GM21786 (cell line): ENCODE measurements at regions not wholly inside any gene's neighbourhood (a gene's known extent, or its start where the extent isn't known, plus 50 kb on each side); places are given as distances from the start of the nearest gene placed in this dataset.

Experiments
- ATAC-seq: cut with Tn5 transposase; IDR thresholded peaks from one replicate; pipeline ENCODE4 v1.9.1; 2021; ENCODE audit not compliant: unreplicated experiment

GRCh38 chr3:88535563-88535962, 385.8 kb downstream of the C3orf38 start:
- no peak for ATAC-seq

GRCh38 chr3:88542916-88543315, 393.2 kb downstream of the C3orf38 start:
- no peak for ATAC-seq

GRCh38 chr3:88572450-88572849, 422.7 kb downstream of the C3orf38 start:
- no peak for ATAC-seq

GRCh38 chr3:88573472-88573871, 423.7 kb downstream of the C3orf38 start:
- no peak for ATAC-seq

GRCh38 chr3:88574146-88574545, 424.4 kb downstream of the C3orf38 start:
- ATAC-seq = no peak

- ATAC-seq = no peak
These were observed 434.7 kb downstream of the C3orf38 start for GRCh38 chr3:88584451-88584850.

GRCh38 chr3:88586121-88586640, 436.4 kb downstream of the C3orf38 start:
- no peak for ATAC-seq

GRCh38 chr3:88589138-88589537, 439.4 kb downstream of the C3orf38 start:
- ATAC-seq = no peak

- no peak for ATAC-seq
These were observed 445.3 kb downstream of the C3orf38 start for GRCh38 chr3:88595026-88595425.

- no peak for ATAC-seq
These were observed 446.7 kb downstream of the C3orf38 start for GRCh38 chr3:88596451-88596850.

- no peak for ATAC-seq
These were observed 461.1 kb downstream of the C3orf38 start for GRCh38 chr3:88610820-88611219.

- ATAC-seq = no peak
These were observed 462.1 kb downstream of the C3orf38 start for GRCh38 chr3:88611826-88612326.

GRCh38 chr3:88616413-88616812, 466.7 kb downstream of the C3orf38 start:
- no peak for ATAC-seq

GRCh38 chr3:88617283-88617682, 467.5 kb downstream of the C3orf38 start:
- ATAC-seq = no peak

GRCh38 chr3:88618021-88618645, 468.4 kb downstream of the C3orf38 start:
- no peak for ATAC-seq

- no peak for ATAC-seq
These were observed 471.8 kb downstream of the C3orf38 start for GRCh38 chr3:88621586-88621985.

GRCh38 chr3:88623709-88624108, 473.9 kb downstream of the C3orf38 start:
- no peak for ATAC-seq

GRCh38 chr3:88626456-88627120, 476.8 kb downstream of the C3orf38 start:
- ATAC-seq = no peak

- no peak for ATAC-seq
These were observed 478.5 kb upstream of the EPHA3 start for GRCh38 chr3:88628901-88629300.

- ATAC-seq = no peak
These were observed 475.2 kb upstream of the EPHA3 start for GRCh38 chr3:88632226-88632625.

GRCh38 chr3:88640581-88640980, 466.8 kb upstream of the EPHA3 start:
- ATAC-seq = no peak

GRCh38 chr3:88641033-88641604, 466.3 kb upstream of the EPHA3 start:
- ATAC-seq = no peak
